ENCODE measurements at regions not wholly inside any gene's neighbourhood (a gene's known extent, or its start where the extent isn't known, plus 50 kb on each side); places are given as distances from the start of the nearest gene placed in this dataset.

DNA sequence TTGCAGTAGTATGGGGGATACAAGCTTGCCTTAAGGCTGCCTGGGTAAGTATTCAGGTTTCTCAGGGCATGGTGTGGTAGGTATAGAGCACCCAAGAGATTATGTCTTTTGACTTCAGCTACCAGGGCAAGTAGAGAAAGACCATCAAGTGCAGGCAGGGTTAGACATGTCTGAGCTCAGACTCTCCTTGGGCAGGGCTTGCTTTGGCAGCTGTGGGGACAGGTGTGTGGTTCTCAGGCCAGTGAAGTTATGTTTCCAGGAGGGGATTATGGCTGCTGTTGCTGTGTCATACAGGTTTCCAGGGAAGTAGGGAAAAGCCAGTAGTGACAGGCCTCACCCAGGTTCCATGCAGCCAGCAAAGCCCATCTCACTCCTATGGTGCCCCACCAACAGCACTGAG, 1040.4 kb downstream of the FLRT2 start:
- TF ChIP-seq, protein P1, sequence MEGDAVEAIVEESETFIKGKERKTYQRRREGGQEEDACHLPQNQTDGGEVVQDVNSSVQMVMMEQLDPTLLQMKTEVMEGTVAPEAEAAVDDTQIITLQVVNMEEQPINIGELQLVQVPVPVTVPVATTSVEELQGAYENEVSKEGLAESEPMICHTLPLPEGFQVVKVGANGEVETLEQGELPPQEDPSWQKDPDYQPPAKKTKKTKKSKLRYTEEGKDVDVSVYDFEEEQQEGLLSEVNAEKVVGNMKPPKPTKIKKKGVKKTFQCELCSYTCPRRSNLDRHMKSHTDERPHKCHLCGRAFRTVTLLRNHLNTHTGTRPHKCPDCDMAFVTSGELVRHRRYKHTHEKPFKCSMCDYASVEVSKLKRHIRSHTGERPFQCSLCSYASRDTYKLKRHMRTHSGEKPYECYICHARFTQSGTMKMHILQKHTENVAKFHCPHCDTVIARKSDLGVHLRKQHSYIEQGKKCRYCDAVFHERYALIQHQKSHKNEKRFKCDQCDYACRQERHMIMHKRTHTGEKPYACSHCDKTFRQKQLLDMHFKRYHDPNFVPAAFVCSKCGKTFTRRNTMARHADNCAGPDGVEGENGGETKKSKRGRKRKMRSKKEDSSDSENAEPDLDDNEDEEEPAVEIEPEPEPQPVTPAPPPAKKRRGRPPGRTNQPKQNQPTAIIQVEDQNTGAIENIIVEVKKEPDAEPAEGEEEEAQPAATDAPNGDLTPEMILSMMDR (IDR thresholded peaks at IDR 0.05): no peak
- no peak for TF ChIP-seq REST (IDR thresholded peaks at IDR 0.05; ENCODE audit: insufficient read depth in 1 of 2, low read depth in 2 of 2, low read length in 1 of 2)

All from Panc1 (cell line).